ENCODE measurements at regions not wholly inside any gene's neighbourhood (a gene's known extent, or its start where the extent isn't known, plus 50 kb on each side); places are given as distances from the start of the nearest gene placed in this dataset.

- H3K4me3 Mint-ChIP-seq (ENCODE audit: unreplicated experiment), result no peak overlapping the region
- H3K27ac Mint-ChIP-seq (ENCODE audit: unreplicated experiment), result no peak overlapping the region
- peaks cover 4% of the 10 kb centered on the region for H3K27me3 Mint-ChIP-seq (ENCODE audit: unreplicated experiment)
- DNase-seq (ENCODE audit: low spot score), result no peak
- H3K4me1 Mint-ChIP-seq (ENCODE audit: unreplicated experiment), result no peaks in the 10 kb centered on the region
- H3K36me3 Mint-ChIP-seq (ENCODE audit: low read depth, unreplicated experiment), result no peaks in the 10 kb centered on the region
- no peaks in the 10 kb centered on the region for H3K9me3 Mint-ChIP-seq (ENCODE audit: unreplicated experiment)
- no peak for TF ChIP-seq CTCF (IDR thresholded peaks at IDR 0.05; ENCODE audit: unreplicated experiment)
These were observed 598.4 kb downstream of the MBD2 start for GRCh38 chr18:53625997-53626599.

GRCh38 chr18:53610957-53611356, 613.5 kb downstream of the MBD2 start:
- H3K9me3 Mint-ChIP-seq (ENCODE audit: unreplicated experiment), result no peaks in the 10 kb centered on the region
- no peak overlapping the region for H3K27ac Mint-ChIP-seq (ENCODE audit: unreplicated experiment)
- no peaks in the 10 kb centered on the region for H3K36me3 Mint-ChIP-seq (ENCODE audit: low read depth, unreplicated experiment)
- H3K4me3 Mint-ChIP-seq (ENCODE audit: unreplicated experiment), result no peak overlapping the region
- no peak for TF ChIP-seq CTCF (IDR thresholded peaks at IDR 0.05; ENCODE audit: unreplicated experiment)
- H3K27me3 Mint-ChIP-seq (ENCODE audit: unreplicated experiment), result no peaks in the 10 kb centered on the region
- no peaks in the 10 kb centered on the region for H3K4me1 Mint-ChIP-seq (ENCODE audit: unreplicated experiment)
- no peak for DNase-seq (ENCODE audit: low spot score)

GRCh38 chr18:53606792-53607191, 617.7 kb downstream of the MBD2 start:
- no peaks in the 10 kb centered on the region for H3K9me3 Mint-ChIP-seq (ENCODE audit: unreplicated experiment)
- no peaks in the 10 kb centered on the region for H3K27me3 Mint-ChIP-seq (ENCODE audit: unreplicated experiment)
- no peak overlapping the region for H3K4me3 Mint-ChIP-seq (ENCODE audit: unreplicated experiment)
- no peaks in the 10 kb centered on the region for H3K4me1 Mint-ChIP-seq (ENCODE audit: unreplicated experiment)
- H3K27ac Mint-ChIP-seq (ENCODE audit: unreplicated experiment), result no peak overlapping the region
- DNase-seq (ENCODE audit: low spot score), result no peak
- no peak for TF ChIP-seq CTCF (IDR thresholded peaks at IDR 0.05; ENCODE audit: unreplicated experiment)
- no peaks in the 10 kb centered on the region for H3K36me3 Mint-ChIP-seq (ENCODE audit: low read depth, unreplicated experiment)

GRCh38 chr18:53605198-53605597, 619.3 kb downstream of the MBD2 start:
- Mint-ChIP-seq H3K4me1 (ENCODE audit: unreplicated experiment) (no peaks in the 10 kb centered on the region), H3K9me3 (ENCODE audit: unreplicated experiment) (no peaks in the 10 kb centered on the region), H3K27ac (ENCODE audit: unreplicated experiment) (no peak overlapping the region), H3K27me3 (ENCODE audit: unreplicated experiment) (no peaks in the 10 kb centered on the region), H3K4me3 (ENCODE audit: unreplicated experiment) (no peak overlapping the region), H3K36me3 (ENCODE audit: low read depth, unreplicated experiment) (no peaks in the 10 kb centered on the region)
- no peak for TF ChIP-seq CTCF (IDR thresholded peaks at IDR 0.05; ENCODE audit: unreplicated experiment)
- DNase-seq (ENCODE audit: low spot score), result no peak

GRCh38 chr18:53603276-53603675, 621.2 kb downstream of the MBD2 start:
- DNase-seq (ENCODE audit: low spot score), result no peak
- H3K27me3 Mint-ChIP-seq (ENCODE audit: unreplicated experiment), result no peaks in the 10 kb centered on the region
- H3K9me3 Mint-ChIP-seq (ENCODE audit: unreplicated experiment), result no peaks in the 10 kb centered on the region
- H3K4me1 Mint-ChIP-seq (ENCODE audit: unreplicated experiment), result no peaks in the 10 kb centered on the region
- no peak for TF ChIP-seq CTCF (IDR thresholded peaks at IDR 0.05; ENCODE audit: unreplicated experiment)
- H3K36me3 Mint-ChIP-seq (ENCODE audit: low read depth, unreplicated experiment), result no peaks in the 10 kb centered on the region
- no peak overlapping the region for H3K27ac Mint-ChIP-seq (ENCODE audit: unreplicated experiment)
- H3K4me3 Mint-ChIP-seq (ENCODE audit: unreplicated experiment), result no peak overlapping the region

All from endothelial cell (in vitro differentiated cells).